Panc1 (cell line): ENCODE measurements at regions not wholly inside any gene's neighbourhood (a gene's known extent, or its start where the extent isn't known, plus 50 kb on each side); places are given as distances from the start of the nearest gene placed in this dataset.

Experiments used
- CTCF ChIP-seq: fragments of 450-650 bp; IDR thresholded peaks from 2 replicates; pipeline ENCODE4 v1.5.1; 2017; ENCODE audit warnings: mild to moderate bottlenecking
- POLR2AphosphoS5 ChIP-seq: IDR thresholded peaks from 2 replicates; pipeline ENCODE4 v1.6.1; 2012; ENCODE audit warnings: mild to moderate bottlenecking, low read depth, low read length, moderate library complexity
- REST ChIP-seq, 2 experiments: IDR thresholded peaks; 2 replicates each; pipeline ENCODE4 v1.6.1; 2011 to 2012; ENCODE audit warnings: low read depth in 2 of 2, control low read depth in 1 of 2, low read length in 1 of 2, mild to moderate bottlenecking in 1 of 2, moderate library complexity in 1 of 2; ENCODE audit not compliant: insufficient read depth in 1 of 2
- SIN3A ChIP-seq: IDR thresholded peaks from 2 replicates; pipeline ENCODE4 v1.6.1; 2012; ENCODE audit warnings: low read depth, mild to moderate bottlenecking, low read length, moderate library complexity, borderline replicate concordance; ENCODE audit not compliant: insufficient read depth
- TCF7L2 ChIP-seq: IDR thresholded peaks from 2 replicates; pipeline ENCODE4 v1.6.1; 2011; ENCODE audit warnings: mild to moderate bottlenecking, low read depth, low read length, inconsistent platforms

GRCh38 chr5:147167529-147167928 is 67.3 kb upstream of the STK32A start:
- TF ChIP-seq CTCF (no peak), TCF7L2 (no peak), REST (IDR thresholded peaks at IDR 0.05; ENCODE audit: insufficient read depth in 1 of 2, low read depth in 2 of 2, low read length in 1 of 2) (no peak), POLR2AphosphoS5 (no peak), SIN3A (no peak)
